ENCODE measurements at regions not wholly inside any gene's neighbourhood (a gene's known extent, or its start where the extent isn't known, plus 50 kb on each side); places are given as distances from the start of the nearest gene placed in this dataset.

DNA sequence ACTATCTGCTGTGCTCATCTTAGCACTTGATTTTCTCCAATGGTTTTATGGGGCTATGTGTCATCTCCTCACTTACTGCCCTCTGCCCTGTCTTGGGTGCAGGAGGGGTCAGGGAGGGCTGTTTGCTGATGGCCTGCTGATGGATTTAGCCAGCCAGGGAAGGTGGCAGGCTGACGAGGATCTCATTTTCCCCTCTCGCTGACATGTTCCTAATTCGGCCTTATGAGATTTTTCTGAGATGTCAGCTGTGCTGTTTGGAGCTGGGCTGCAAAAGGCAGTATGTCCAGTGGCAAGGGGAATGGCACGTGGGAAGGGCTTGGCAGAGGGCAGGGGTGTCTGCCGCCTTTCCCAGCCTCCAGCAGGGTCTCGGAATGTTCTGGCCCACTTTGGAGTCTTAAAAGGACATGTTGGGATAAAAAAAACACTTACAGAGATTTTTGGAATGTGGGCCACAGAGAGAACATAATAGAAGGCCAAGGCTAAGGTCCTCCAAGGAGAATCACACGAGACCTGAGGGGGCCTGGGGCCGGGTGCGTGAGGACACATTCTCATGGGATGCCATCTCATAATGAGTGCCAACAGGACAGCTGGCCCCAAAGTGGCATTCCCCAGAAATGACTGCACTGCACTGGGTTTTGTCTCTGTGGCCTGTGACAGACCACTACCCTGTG is 303.8 kb downstream of the TLE3 start:
- TF ChIP-seq, protein P1, sequence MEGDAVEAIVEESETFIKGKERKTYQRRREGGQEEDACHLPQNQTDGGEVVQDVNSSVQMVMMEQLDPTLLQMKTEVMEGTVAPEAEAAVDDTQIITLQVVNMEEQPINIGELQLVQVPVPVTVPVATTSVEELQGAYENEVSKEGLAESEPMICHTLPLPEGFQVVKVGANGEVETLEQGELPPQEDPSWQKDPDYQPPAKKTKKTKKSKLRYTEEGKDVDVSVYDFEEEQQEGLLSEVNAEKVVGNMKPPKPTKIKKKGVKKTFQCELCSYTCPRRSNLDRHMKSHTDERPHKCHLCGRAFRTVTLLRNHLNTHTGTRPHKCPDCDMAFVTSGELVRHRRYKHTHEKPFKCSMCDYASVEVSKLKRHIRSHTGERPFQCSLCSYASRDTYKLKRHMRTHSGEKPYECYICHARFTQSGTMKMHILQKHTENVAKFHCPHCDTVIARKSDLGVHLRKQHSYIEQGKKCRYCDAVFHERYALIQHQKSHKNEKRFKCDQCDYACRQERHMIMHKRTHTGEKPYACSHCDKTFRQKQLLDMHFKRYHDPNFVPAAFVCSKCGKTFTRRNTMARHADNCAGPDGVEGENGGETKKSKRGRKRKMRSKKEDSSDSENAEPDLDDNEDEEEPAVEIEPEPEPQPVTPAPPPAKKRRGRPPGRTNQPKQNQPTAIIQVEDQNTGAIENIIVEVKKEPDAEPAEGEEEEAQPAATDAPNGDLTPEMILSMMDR (IDR thresholded peaks at IDR 0.05): no peak
- TF ChIP-seq ZFX (IDR thresholded peaks at IDR 0.05; ENCODE audit: borderline replicate concordance): no peak

Measured in 22Rv1 (cell line).